ENCODE measurements at regions not wholly inside any gene's neighbourhood (a gene's known extent, or its start where the extent isn't known, plus 50 kb on each side); places are given as distances from the start of the nearest gene placed in this dataset.
A peak's percentile ranks its signal among the peaks of the same experiment; 100 is the strongest.
"Not testable (repeated sequence)": the region's sequence is repeated elsewhere in the genome, so short reads cannot be mapped to it uniquely, and the experiment has no call there.

DNA sequence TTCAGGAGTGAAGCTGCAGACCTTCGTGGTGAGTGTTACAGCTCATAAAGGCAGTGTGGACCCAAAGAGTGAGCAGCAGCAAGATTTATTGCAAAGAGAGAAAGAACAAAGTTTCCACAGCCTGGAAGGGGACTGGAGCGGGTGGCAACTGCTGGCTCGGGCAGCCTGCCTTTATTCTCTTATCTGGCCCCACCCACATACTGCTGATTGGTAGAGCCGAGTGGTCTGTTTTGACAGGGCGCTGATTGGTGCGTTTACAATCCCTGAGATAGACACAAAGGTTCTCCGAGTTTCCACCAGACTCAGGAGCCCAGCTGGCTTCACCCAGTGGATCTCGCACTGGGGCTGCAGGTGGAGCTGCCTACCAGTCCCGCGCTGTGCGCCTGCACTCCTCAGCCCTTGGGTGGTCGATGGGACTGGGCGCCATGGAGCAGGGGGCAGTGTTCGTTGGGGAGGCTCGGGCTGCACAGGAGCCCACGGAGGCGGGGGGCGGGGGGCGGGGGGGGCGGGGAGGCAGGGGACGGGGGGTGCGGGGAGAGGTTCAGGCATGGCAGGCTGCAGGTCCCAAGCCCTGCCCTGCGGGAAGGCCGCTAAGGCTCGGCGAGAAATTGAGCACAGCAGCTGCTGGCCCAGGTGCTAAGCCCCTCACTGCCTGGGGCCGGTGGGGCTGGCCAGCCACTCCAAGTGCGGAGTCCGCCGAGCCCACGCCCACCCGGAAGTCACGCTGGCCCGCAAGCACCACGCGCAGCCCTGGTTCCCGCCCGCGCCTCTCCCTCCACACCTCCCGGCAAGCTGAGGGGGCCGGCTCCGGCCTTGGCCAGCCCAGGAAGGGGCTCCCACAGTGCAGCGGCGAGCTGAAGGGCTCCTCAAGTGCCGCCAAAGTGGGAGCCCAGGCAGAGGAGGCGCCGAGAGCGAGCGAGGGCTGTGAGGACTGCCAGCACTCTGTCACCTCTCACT is 59.9 kb upstream of the EN2 start:
- not testable (repeated sequence) for DNase-seq

GRCh38 chr7:155398944-155399343 is 59.0 kb upstream of the EN2 start:
- DNase-seq, result no peak

DNA sequence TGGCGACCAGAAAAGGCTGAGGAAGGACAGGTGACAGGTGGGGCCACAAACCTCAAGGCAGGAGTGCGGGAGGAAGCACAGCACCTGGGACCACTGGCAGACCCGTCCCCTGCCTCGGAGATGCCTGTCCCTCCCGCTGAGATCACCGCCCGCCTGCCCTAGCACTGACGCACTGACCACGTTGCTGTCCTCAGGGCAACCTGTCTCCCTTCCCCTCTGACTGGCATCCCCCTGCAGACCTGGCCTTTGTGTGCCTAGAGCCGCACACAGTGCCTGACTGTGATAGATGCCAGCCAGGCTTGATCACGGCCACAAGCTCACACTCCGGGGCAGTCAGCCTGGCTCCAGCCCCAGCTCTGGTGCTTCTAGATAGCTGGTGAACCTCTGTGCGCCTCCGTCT is 58.4 kb upstream of the EN2 start:
- DNase-seq, result no peak

- no peak for DNase-seq
These were observed 56.7 kb upstream of the EN2 start for GRCh38 chr7:155401231-155401630.

DNA sequence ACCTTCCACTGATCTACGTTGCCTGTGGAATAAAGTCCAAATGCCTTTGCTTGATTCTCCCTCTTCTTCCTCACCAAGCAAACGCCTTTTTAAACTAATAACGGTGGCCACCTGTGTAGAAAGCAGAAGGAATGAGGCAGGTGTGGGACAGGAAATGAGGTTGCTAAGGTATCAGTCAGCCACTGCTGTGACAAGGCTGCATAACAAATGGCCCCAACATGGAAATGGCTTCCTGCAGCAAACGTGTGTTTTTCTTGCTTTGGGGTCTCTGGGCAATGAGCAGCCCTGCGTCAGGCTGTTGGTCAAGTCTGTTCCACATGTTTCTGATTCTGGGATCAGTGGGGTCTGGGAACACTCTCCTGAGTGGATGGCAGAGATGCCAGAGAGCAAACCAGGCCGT is 56.0 kb upstream of the EN2 start:
- DNase-seq, result no peak

GRCh38 chr7:155402941-155403340 is 55.0 kb upstream of the EN2 start:
- DNase-seq, result peak in 1 of 3 experiments; percentile 10

- DNase-seq, result no peak
These were observed 53.0 kb upstream of the EN2 start for GRCh38 chr7:155404976-155405375.

- DNase-seq, result peak in 2 of 3 experiments; percentile 5 to 29
These were observed 52.3 kb upstream of the EN2 start for GRCh38 chr7:155405399-155406318.

DNA sequence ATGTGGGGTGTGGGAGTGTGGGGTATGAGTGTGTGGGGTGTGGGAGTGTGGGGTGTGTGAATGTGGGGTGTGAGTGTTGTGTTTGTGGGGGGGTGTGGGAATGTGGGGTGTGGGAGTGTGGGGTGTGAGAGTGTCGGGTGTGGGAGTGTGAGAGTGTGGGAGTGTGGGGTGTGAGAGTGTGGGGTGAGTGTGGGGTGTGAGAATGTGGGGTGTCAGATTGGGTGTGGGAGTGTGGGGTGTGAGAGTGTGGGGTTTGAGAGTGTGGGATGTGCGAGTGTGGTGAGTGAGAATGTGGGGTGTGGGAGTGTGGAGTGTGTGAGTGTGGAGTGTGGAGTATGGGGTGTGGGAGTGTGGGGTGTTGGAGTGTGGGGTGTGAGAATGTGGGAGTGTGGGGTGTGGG is 50.1 kb upstream of the EN2 start:
- DNase-seq, result no peak
